Osteocyte (in vitro differentiated cells): ENCODE measurements at regions not wholly inside any gene's neighbourhood (a gene's known extent, or its start where the extent isn't known, plus 50 kb on each side); places are given as distances from the start of the nearest gene placed in this dataset.

Source experiments
- DNase-seq: peaks from one replicate; pipeline ENCODE4 v3.0.0; 2021; ENCODE audit warnings: mixed read lengths; ENCODE audit not compliant: unreplicated experiment; ENCODE audit errors: extremely low spot score
- H3K27ac Mint-ChIP-seq: one replicate; pipeline ENCODE4 v1.8.0; 2021; ENCODE audit warnings: mild to moderate bottlenecking, mixed read lengths; ENCODE audit not compliant: unreplicated experiment
- H3K27me3 Mint-ChIP-seq: one replicate; pipeline ENCODE4 v1.8.0; 2021; ENCODE audit warnings: mixed read lengths; ENCODE audit not compliant: unreplicated experiment
- H3K36me3 Mint-ChIP-seq: one replicate; pipeline ENCODE4 v1.8.0; 2021; ENCODE audit warnings: mixed read lengths; ENCODE audit not compliant: unreplicated experiment
- H3K4me1 Mint-ChIP-seq: one replicate; pipeline ENCODE4 v1.8.0; 2021; ENCODE audit warnings: mixed read lengths; ENCODE audit not compliant: unreplicated experiment
- H3K4me3 Mint-ChIP-seq: one replicate; pipeline ENCODE4 v1.8.0; 2021; ENCODE audit warnings: mild to moderate bottlenecking, moderate library complexity, mixed read lengths; ENCODE audit not compliant: unreplicated experiment
- H3K9me3 Mint-ChIP-seq: one replicate; pipeline ENCODE4 v1.8.0; 2021; ENCODE audit warnings: mixed read lengths; ENCODE audit not compliant: unreplicated experiment
- CTCF ChIP-seq: fragments of 200-600 bp; sonication (generic); IDR thresholded peaks from 2 replicates; pipeline ENCODE4 v1.5.0; 2021; ENCODE audit warnings: antibody characterized with exemption, mild to moderate bottlenecking, moderate library complexity

- no peak overlapping the region for H3K4me3 Mint-ChIP-seq
- no peak for DNase-seq
- H3K4me1 Mint-ChIP-seq: peaks cover 5% of the 10 kb centered on the region
- peaks cover 20% of the 10 kb centered on the region for H3K27me3 Mint-ChIP-seq
- H3K27ac Mint-ChIP-seq: no peak overlapping the region
- H3K36me3 Mint-ChIP-seq: no peaks in the 10 kb centered on the region
- H3K9me3 Mint-ChIP-seq: no peaks in the 10 kb centered on the region
- no peak for TF ChIP-seq CTCF
These were observed 794.9 kb downstream of the MAT2B start for GRCh38 chr5:164300295-164300694.

GRCh38 chr5:164301136-164301535 is 795.7 kb downstream of the MAT2B start:
- Mint-ChIP-seq H3K27me3 (peaks cover 18% of the 10 kb centered on the region), H3K27ac (no peak overlapping the region), H3K4me3 (no peak overlapping the region), H3K4me1 (peaks cover 5% of the 10 kb centered on the region), H3K36me3 (no peaks in the 10 kb centered on the region), H3K9me3 (no peaks in the 10 kb centered on the region)
- no peak for DNase-seq
- no peak for TF ChIP-seq CTCF

GRCh38 chr5:164301708-164302107 is 796.3 kb downstream of the MAT2B start:
- no peak overlapping the region for H3K27ac Mint-ChIP-seq
- no peaks in the 10 kb centered on the region for H3K36me3 Mint-ChIP-seq
- H3K27me3 Mint-ChIP-seq: peaks cover 12% of the 10 kb centered on the region
- H3K9me3 Mint-ChIP-seq: no peaks in the 10 kb centered on the region
- peaks cover 3% of the 10 kb centered on the region for H3K4me1 Mint-ChIP-seq
- DNase-seq: no peak
- no peak overlapping the region for H3K4me3 Mint-ChIP-seq
- TF ChIP-seq CTCF: no peak

GRCh38 chr5:164302533-164303235 is 797.3 kb downstream of the MAT2B start:
- TF ChIP-seq CTCF: no peak
- no peak for DNase-seq
- Mint-ChIP-seq H3K4me3 (no peak overlapping the region), H3K4me1 (no peaks in the 10 kb centered on the region), H3K9me3 (no peaks in the 10 kb centered on the region), H3K27me3 (peaks cover 12% of the 10 kb centered on the region), H3K36me3 (no peaks in the 10 kb centered on the region), H3K27ac (no peak overlapping the region)

GRCh38 chr5:164303646-164304215 is 798.3 kb downstream of the MAT2B start:
- Mint-ChIP-seq H3K27me3 (peaks cover 8% of the 10 kb centered on the region), H3K4me3 (no peak overlapping the region), H3K36me3 (no peaks in the 10 kb centered on the region), H3K9me3 (no peaks in the 10 kb centered on the region), H3K27ac (no peak overlapping the region), H3K4me1 (no peaks in the 10 kb centered on the region)
- no peak for TF ChIP-seq CTCF
- DNase-seq: no peak
